ENCODE measurements at regions not wholly inside any gene's neighbourhood (a gene's known extent, or its start where the extent isn't known, plus 50 kb on each side); places are given as distances from the start of the nearest gene placed in this dataset.

DNA sequence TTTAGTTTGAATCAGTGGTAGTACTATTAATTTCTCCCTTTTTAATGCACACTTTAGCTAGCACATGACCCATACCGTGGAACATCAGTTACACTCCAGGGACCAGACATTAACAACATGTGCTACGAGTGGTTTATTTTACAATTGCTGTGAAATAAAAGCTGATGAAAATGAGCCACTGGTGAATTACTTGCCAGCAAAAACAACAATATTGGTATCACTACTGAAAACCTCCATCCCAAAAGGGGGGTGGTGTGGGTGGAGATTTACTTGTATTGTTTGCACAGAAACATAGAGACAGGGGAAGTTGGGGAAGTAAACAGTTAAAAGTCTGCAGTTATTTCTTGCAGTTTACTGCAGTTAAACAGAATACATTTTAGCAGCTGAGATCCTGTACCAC lies 369.6 kb upstream of the GRAMD2B start:
- in situ Hi-C loops (cut with MboI), result no loop called here
- DNase-seq (ENCODE audit: low read depth, low spot score) (no peak), FAIRE-seq (no peak), ATAC-seq (no peak)
- RAD21 ChIA-PET (ENCODE audit: unreplicated experiment), result no interaction called here
- no TSS peak for BruUV-seq (replicated peaks)
- Histone ChIP-seq H3K27ac (ENCODE audit: control insufficient read depth, insufficient read depth) (no peak overlapping the region), H3K9ac (ENCODE audit: control insufficient read depth, insufficient read depth, low read length) (no peak overlapping the region), H4K20me1 (ENCODE audit: control insufficient read depth, insufficient read depth) (no peaks in the 10 kb centered on the region), H3K4me1 (ENCODE audit: control insufficient read depth, insufficient read depth, low read length) (no peaks in the 10 kb centered on the region), H3K4me3 (no peak overlapping the region), H3K4me2 (ENCODE audit: control insufficient read depth, insufficient read depth) (no peak overlapping the region), H3K79me2 (ENCODE audit: control insufficient read depth, insufficient read depth, low read length) (no peaks in the 10 kb centered on the region), H2AFZ (ENCODE audit: control insufficient read depth, low read depth, low read length) (no peak overlapping the region), H3K36me3 (ENCODE audit: control insufficient read depth in 2 of 2, insufficient read depth in 2 of 2, low read length in 1 of 2) (no peaks in the 10 kb centered on the region), H3K9me3 (replicated peaks; ENCODE audit: control insufficient read depth, insufficient read depth, low read length) (no peaks in the 10 kb centered on the region), H3K27me3 (replicated peaks in 1 of 2; ENCODE audit: control insufficient read depth in 2 of 2, insufficient read depth in 2 of 2, low read length in 1 of 2) (no peaks in the 10 kb centered on the region)
- POLR2A ChIA-PET, result no interaction called here
- intact Hi-C loops (cut with micrococcal nuclease; ENCODE audit: unreplicated experiment), result no loop called here
- SMC1A ChIA-PET (ENCODE audit: uncharacterized antibody, unreplicated experiment), result no interaction called here
- WGBS (ENCODE audit: insufficient coverage, insufficient replicate concordance, low lambda C conversion rate, missing lambda C conversion rate), result 31% methylated on average over 2 of the region's 2 CpGs
- TF ChIP-seq IKZF2 (IDR thresholded peaks at IDR 0.05), result no peak
- no peak for TF ChIP-seq RFX5 (IDR thresholded peaks at IDR 0.05; ENCODE audit: low read depth, low read length)
- TF ChIP-seq CEBPB (IDR thresholded peaks at IDR 0.05; ENCODE audit: borderline replicate concordance in 1 of 2, low read depth in 2 of 2, low read length in 2 of 2), result no peak
- TF ChIP-seq, protein P1, sequence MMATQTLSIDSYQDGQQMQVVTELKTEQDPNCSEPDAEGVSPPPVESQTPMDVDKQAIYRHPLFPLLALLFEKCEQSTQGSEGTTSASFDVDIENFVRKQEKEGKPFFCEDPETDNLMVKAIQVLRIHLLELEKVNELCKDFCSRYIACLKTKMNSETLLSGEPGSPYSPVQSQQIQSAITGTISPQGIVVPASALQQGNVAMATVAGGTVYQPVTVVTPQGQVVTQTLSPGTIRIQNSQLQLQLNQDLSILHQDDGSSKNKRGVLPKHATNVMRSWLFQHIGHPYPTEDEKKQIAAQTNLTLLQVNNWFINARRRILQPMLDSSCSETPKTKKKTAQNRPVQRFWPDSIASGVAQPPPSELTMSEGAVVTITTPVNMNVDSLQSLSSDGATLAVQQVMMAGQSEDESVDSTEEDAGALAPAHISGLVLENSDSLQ (IDR thresholded peaks at IDR 0.05), result no peak
- no peak for TF ChIP-seq TCF3 (IDR thresholded peaks at IDR 0.05; ENCODE audit: borderline replicate concordance, insufficient read depth, low read depth, low read length)
- TF ChIP-seq SMAD5 (IDR thresholded peaks at IDR 0.05; ENCODE audit: low read depth), result no peak
- TF ChIP-seq NRF1 (conservative IDR thresholded peaks at IDR 0.05; ENCODE audit: low read depth, low read length), result no peak
- TF ChIP-seq SPI1 (IDR thresholded peaks at IDR 0.05; ENCODE audit: borderline replicate concordance, insufficient read depth, low read depth, low read length), result no peak
- TF ChIP-seq SUZ12 (IDR thresholded peaks at IDR 0.05; ENCODE audit: unreplicated experiment), result no peak
- no peak for TF ChIP-seq WRNIP1 (IDR thresholded peaks at IDR 0.05; ENCODE audit: borderline replicate concordance, low read depth, low read length)
- no peak for TF ChIP-seq TARDBP (IDR thresholded peaks at IDR 0.05; ENCODE audit: borderline replicate concordance)
- no peak for TF ChIP-seq SMARCA5 (IDR thresholded peaks at IDR 0.05)
- TF ChIP-seq POLR2A (IDR thresholded peaks at IDR 0.05; ENCODE audit: low read depth, low read length), result no peak
- TF ChIP-seq, protein P2, sequence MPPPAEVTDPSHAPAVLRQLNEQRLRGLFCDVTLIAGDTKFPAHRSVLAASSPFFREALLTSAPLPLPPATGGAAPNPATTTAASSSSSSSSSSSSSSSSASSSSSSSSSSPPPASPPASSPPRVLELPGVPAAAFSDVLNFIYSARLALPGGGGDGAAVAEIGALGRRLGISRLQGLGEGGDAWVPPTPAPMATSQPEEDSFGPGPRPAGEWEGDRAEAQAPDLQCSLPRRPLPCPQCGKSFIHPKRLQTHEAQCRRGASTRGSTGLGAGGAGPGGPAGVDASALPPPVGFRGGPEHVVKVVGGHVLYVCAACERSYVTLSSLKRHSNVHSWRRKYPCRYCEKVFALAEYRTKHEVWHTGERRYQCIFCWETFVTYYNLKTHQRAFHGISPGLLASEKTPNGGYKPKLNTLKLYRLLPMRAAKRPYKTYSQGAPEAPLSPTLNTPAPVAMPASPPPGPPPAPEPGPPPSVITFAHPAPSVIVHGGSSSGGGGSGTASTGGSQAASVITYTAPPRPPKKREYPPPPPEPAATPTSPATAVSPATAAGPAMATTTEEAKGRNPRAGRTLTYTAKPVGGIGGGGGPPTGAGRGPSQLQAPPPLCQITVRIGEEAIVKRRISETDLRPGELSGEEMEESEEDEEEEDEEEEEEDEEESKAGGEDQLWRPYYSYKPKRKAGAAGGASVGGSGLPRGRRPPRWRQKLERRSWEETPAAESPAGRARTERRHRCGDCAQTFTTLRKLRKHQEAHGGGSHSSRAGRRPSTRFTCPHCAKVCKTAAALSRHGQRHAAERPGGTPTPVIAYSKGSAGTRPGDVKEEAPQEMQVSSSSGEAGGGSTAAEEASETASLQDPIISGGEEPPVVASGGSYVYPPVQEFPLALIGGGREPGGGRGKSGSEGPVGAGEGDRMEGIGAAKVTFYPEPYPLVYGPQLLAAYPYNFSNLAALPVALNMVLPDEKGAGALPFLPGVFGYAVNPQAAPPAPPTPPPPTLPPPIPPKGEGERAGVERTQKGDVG (CRISPR knock-in tag; IDR thresholded peaks at IDR 0.05), result no peak
- TF ChIP-seq, protein P3, sequence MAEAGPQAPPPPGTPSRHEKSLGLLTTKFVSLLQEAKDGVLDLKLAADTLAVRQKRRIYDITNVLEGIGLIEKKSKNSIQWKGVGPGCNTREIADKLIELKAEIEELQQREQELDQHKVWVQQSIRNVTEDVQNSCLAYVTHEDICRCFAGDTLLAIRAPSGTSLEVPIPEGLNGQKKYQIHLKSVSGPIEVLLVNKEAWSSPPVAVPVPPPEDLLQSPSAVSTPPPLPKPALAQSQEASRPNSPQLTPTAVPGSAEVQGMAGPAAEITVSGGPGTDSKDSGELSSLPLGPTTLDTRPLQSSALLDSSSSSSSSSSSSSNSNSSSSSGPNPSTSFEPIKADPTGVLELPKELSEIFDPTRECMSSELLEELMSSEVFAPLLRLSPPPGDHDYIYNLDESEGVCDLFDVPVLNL (IDR thresholded peaks at IDR 0.05; ENCODE audit: low read depth, low read length), result no peak
- TF ChIP-seq STAT3 (IDR thresholded peaks at IDR 0.05; ENCODE audit: low read depth, low read length), result no peak
- CTCF ChIA-PET, result no interaction called here

Measured in GM12878 (cell line).